CD14-positive monocyte (primary cell): ENCODE measurements at regions not wholly inside any gene's neighbourhood (a gene's known extent, or its start where the extent isn't known, plus 50 kb on each side); places are given as distances from the start of the nearest gene placed in this dataset.

Source experiments
- DNase-seq, 3 donors: peaks; one replicate each; pipeline ENCODE4 v3.0.0-alpha.2; 2011 to 2022
- H2AFZ ChIP-seq: 2 replicates; pipeline ENCODE4 v1.6.0; 2012; ENCODE audit warnings: mild to moderate bottlenecking, low read depth, low read length, inconsistent platforms; ENCODE audit not compliant: insufficient read depth, poor library complexity, severe bottlenecking
- H3K27ac ChIP-seq, 2 donors: 1 replicate in 1 of 2; 2 replicates in 1 of 2; pipeline ENCODE4 v1.5.1; 2012 to 2013; ENCODE audit warnings: low read length in 2 of 2, control low read depth in 1 of 2, inconsistent platforms in 1 of 2, low read depth in 1 of 2, mild to moderate bottlenecking in 1 of 2
- H3K27me3 ChIP-seq, 2 donors: one replicate each; pipeline versions ENCODE4 v1.6.0 to v1.6.1; 2011 to 2013; ENCODE audit warnings: low read length in 2 of 2; ENCODE audit not compliant: control insufficient read depth in 2 of 2, insufficient read depth in 2 of 2
- H3K36me3 ChIP-seq, 2 donors: replicated peaks in 1 of 2; 1 replicate in 1 of 2; 2 replicates in 1 of 2; pipeline versions ENCODE4 v1.5.1 to v1.6.1; 2012 to 2013; ENCODE audit warnings: low read length in 2 of 2, control low read depth in 1 of 2, inconsistent platforms in 1 of 2, mild to moderate bottlenecking in 1 of 2; ENCODE audit not compliant: insufficient read depth in 2 of 2, control insufficient read depth in 1 of 2
- H3K4me1 ChIP-seq, 2 donors: 1 replicate in 1 of 2; 2 replicates in 1 of 2; pipeline versions ENCODE4 v1.5.1 to v1.6.1; 2012 to 2013; ENCODE audit warnings: low read length in 2 of 2, control low read depth in 1 of 2, inconsistent platforms in 1 of 2, mild to moderate bottlenecking in 1 of 2, moderate library complexity in 1 of 2; ENCODE audit not compliant: insufficient read depth in 2 of 2, control insufficient read depth in 1 of 2
- H3K4me2 ChIP-seq: replicated peaks from 2 replicates; pipeline ENCODE3; 2012; ENCODE audit warnings: low read length, moderate library complexity, mild to moderate bottlenecking; ENCODE audit not compliant: poor library complexity, severe bottlenecking; ENCODE audit errors: extremely low read depth
- H3K4me3 ChIP-seq, 3 experiments: fragments of 200-600 bp in 1 of 3; sonication (generic) in 1 of 3; replicated peaks in 1 of 3; 1 replicate in 2 of 3; 2 replicates in 1 of 3; pipeline ENCODE4 v1.5.1; 2011 to 2013; ENCODE audit warnings: low read length in 3 of 3, mild to moderate bottlenecking in 3 of 3, control low read depth in 2 of 3, low read depth in 2 of 3, inconsistent platforms in 1 of 3, moderate library complexity in 1 of 3
- H3K79me2 ChIP-seq: 2 replicates; pipeline ENCODE4 v1.6.0; 2012; ENCODE audit warnings: mild to moderate bottlenecking, control low read depth, inconsistent platforms, low read length, moderate library complexity; ENCODE audit not compliant: insufficient read depth
- H3K9ac ChIP-seq: 2 replicates; pipeline ENCODE4 v1.6.0; 2017; ENCODE audit warnings: low read length, mild to moderate bottlenecking; ENCODE audit not compliant: insufficient read depth, poor library complexity, severe bottlenecking
- H3K9me3 ChIP-seq, 2 donors: replicated peaks in 1 of 2; 1 replicate in 1 of 2; 2 replicates in 1 of 2; pipeline versions ENCODE4 v1.5.1 to v1.6.1; 2012 to 2013; ENCODE audit warnings: low read length in 2 of 2, control low read depth in 1 of 2; ENCODE audit not compliant: control insufficient read depth in 1 of 2, insufficient read depth in 1 of 2
- H4K20me1 ChIP-seq: 2 replicates; pipeline ENCODE4 v1.6.0; 2012; ENCODE audit warnings: mild to moderate bottlenecking, low read length, control low read depth, moderate library complexity; ENCODE audit not compliant: insufficient read depth
- H3K27ac Mint-ChIP-seq, 7 donors: one replicate each; pipeline ENCODE4 v1.8.0; 2020; ENCODE audit warnings: mild to moderate bottlenecking in 7 of 7, mixed read lengths in 7 of 7, moderate library complexity in 6 of 7, inconsistent platforms in 2 of 7
- H3K27me3 Mint-ChIP-seq, 3 donors: one replicate each; pipeline ENCODE4 v1.8.0; 2021 to 2022; ENCODE audit warnings: low read depth in 3 of 3, mild to moderate bottlenecking in 3 of 3, mixed read lengths in 3 of 3, moderate library complexity in 3 of 3, inconsistent platforms in 1 of 3
- H3K36me3 Mint-ChIP-seq, 2 donors: one replicate each; pipeline ENCODE4 v1.8.0; 2020; ENCODE audit warnings: mixed read lengths in 2 of 2, inconsistent platforms in 1 of 2, mild to moderate bottlenecking in 1 of 2
- H3K4me1 Mint-ChIP-seq: one replicate; pipeline ENCODE4 v1.8.0; 2020; ENCODE audit warnings: mild to moderate bottlenecking, mixed read lengths
- H3K4me3 Mint-ChIP-seq, 2 donors: one replicate each; pipeline ENCODE4 v1.8.0; 2020; ENCODE audit warnings: mild to moderate bottlenecking in 2 of 2, mixed read lengths in 2 of 2, moderate library complexity in 1 of 2
- H3K9me3 Mint-ChIP-seq, 7 donors: one replicate each; pipeline ENCODE4 v1.8.0; 2020 to 2022; ENCODE audit warnings: mixed read lengths in 7 of 7, mild to moderate bottlenecking in 6 of 7, moderate library complexity in 6 of 7, inconsistent platforms in 2 of 7
- WGBS: methylation state at CpG from one replicate; pipeline ENCODE4 v1.1.5; 2013; ENCODE audit warnings: missing lambda C conversion rate; ENCODE audit not compliant: insufficient coverage; 5-methylcytosine and 5-hydroxymethylcytosine counted together
- intact Hi-C, 2 donors: fragments of 100-400 bp; cut with micrococcal nuclease; formaldehyde crosslinking; loops; one replicate each; pipeline versions ENCODE4 v1.15.0 to v1.15.1; 2023
- TF ChIP-seq, protein P1 (sequence below): fragments of 200-600 bp; IDR thresholded peaks from one replicate; pipeline ENCODE4 v1.8.0; 2022; ENCODE audit warnings: antibody characterized with exemption, mild to moderate bottlenecking

DNA sequence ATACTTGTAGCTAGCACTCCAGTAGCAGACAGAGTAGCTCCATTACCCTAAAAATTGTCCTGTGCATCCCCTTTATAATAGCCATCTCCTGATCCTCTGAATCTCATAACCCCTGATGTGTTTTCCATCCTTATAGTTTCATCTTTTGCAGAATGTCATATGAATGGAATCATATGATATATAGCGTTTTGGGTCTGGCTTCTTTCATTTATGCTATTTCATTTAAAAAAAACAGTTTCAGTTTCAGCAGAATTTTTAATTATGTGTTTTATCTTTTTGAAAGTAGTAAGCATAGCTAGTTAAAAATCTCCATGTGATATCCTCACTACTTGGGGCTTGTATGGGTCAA is 132.7 kb downstream of the KLF13 start:
- Histone ChIP-seq H3K4me2 (no peak overlapping the region), H4K20me1 (no peaks in the 10 kb centered on the region), H3K36me3 (no peaks in the 10 kb centered on the region), H2AFZ (no peak overlapping the region), H3K27me3 (no peaks in the 10 kb centered on the region), H3K4me3 (no peak overlapping the region), H3K27ac (no peak overlapping the region), H3K9me3 (no peaks in the 10 kb centered on the region), H3K4me1 (no peaks in the 10 kb centered on the region), H3K9ac (no peak overlapping the region), H3K79me2 (no peaks in the 10 kb centered on the region)
- no CpG with 5 or more reads among the region's 1 CpG for WGBS
- Mint-ChIP-seq H3K27ac (no peak overlapping the region), H3K4me3 (no peak overlapping the region), H3K9me3 (peaks cover 0 to 6% (median 2%) of the 10 kb centered on the region in 7 donors), H3K4me1 (no peaks in the 10 kb centered on the region), H3K27me3 (peaks cover 4 to 26% (median 8%) of the 10 kb centered on the region in 3 donors), H3K36me3 (no peaks in the 10 kb centered on the region)
- TF ChIP-seq, protein P1, sequence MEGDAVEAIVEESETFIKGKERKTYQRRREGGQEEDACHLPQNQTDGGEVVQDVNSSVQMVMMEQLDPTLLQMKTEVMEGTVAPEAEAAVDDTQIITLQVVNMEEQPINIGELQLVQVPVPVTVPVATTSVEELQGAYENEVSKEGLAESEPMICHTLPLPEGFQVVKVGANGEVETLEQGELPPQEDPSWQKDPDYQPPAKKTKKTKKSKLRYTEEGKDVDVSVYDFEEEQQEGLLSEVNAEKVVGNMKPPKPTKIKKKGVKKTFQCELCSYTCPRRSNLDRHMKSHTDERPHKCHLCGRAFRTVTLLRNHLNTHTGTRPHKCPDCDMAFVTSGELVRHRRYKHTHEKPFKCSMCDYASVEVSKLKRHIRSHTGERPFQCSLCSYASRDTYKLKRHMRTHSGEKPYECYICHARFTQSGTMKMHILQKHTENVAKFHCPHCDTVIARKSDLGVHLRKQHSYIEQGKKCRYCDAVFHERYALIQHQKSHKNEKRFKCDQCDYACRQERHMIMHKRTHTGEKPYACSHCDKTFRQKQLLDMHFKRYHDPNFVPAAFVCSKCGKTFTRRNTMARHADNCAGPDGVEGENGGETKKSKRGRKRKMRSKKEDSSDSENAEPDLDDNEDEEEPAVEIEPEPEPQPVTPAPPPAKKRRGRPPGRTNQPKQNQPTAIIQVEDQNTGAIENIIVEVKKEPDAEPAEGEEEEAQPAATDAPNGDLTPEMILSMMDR, result no peak
- intact Hi-C loops, result no loop called here
- DNase-seq, result no peak

DNA sequence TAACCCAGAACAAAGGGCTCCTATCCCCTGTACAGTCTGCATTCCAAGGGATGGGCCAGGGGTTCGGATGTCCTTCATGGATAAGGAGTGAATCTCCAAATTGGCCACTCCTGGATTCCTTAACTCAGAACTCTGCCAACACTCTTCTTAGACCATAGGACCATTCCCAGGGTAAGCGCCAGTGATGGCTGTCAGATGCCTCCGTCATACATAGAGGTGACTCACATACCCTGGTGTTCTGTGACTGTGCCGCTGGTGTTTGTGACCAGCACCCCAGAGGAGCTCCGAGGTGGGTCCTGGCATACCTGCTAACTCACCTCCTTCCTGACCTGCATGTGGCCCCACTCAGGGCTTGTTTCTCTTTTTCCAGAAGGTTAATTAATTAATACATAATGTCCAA is 134.7 kb downstream of the KLF13 start:
- Mint-ChIP-seq H3K36me3 (no peaks in the 10 kb centered on the region), H3K4me3 (no peak overlapping the region), H3K4me1 (no peaks in the 10 kb centered on the region), H3K27me3 (peaks cover 4 to 34% (median 8%) of the 10 kb centered on the region in 3 donors), H3K27ac (no peak overlapping the region), H3K9me3 (peaks cover 0 to 3% (median 0%) of the 10 kb centered on the region in 7 donors)
- H3K4me1 ChIP-seq, result no peaks in the 10 kb centered on the region
- no peaks in the 10 kb centered on the region for H3K27me3 ChIP-seq
- TF ChIP-seq, protein P1, result no peak
- WGBS, result 94% methylated on average over 4 of the region's 5 CpGs
- H3K27ac ChIP-seq, result no peak overlapping the region
- H3K4me2 ChIP-seq, result no peak overlapping the region
- H3K9ac ChIP-seq, result no peak overlapping the region
- H3K9me3 ChIP-seq, result no peaks in the 10 kb centered on the region
- H3K36me3 ChIP-seq, result no peaks in the 10 kb centered on the region
- H3K4me3 ChIP-seq, result no peak overlapping the region
- H2AFZ ChIP-seq, result no peak overlapping the region
- no peak for DNase-seq
- H4K20me1 ChIP-seq, result no peaks in the 10 kb centered on the region
- H3K79me2 ChIP-seq, result no peaks in the 10 kb centered on the region
- intact Hi-C loops, result no loop called here
